Adrenal gland (tissue), 9 donors: ENCODE measurements at regions not wholly inside any gene's neighbourhood (a gene's known extent, or its start where the extent isn't known, plus 50 kb on each side); places are given as distances from the start of the nearest gene placed in this dataset.

ENCODE experiments used
- DNase-seq, 7 donors: peaks; one replicate each; pipeline ENCODE4 v3.0.0-alpha.2; 2019 to 2020
- H3K27ac ChIP-seq, 5 donors: fragments of 200-600 bp; sonication (generic) in 4 of 5; 1 replicate in 3 of 5; 2 replicates in 2 of 5; pipeline versions ENCODE4 v1.5.1 to v1.8.0; 2016 to 2020; ENCODE audit warnings: mild to moderate bottlenecking in 1 of 5
- H3K27me3 ChIP-seq: fragments of 200-600 bp; 2 replicates; pipeline ENCODE4 v1.8.0; 2021
- H3K36me3 ChIP-seq, 2 donors: fragments of 200-600 bp; replicated peaks in 1 of 2; 1 replicate in 1 of 2; 2 replicates in 1 of 2; pipeline versions ENCODE4 v1.5.1 to v1.8.0; 2018 to 2022
- H3K4me1 ChIP-seq, 2 donors: fragments of 200-600 bp; replicated peaks in 1 of 2; 1 replicate in 1 of 2; 2 replicates in 1 of 2; pipeline versions ENCODE4 v1.5.1 to v1.8.0; 2018 to 2021
- H3K4me3 ChIP-seq, 4 donors: fragments of 200-600 bp; sonication (generic) in 3 of 4; one replicate each; pipeline ENCODE4 v1.5.1; 2016 to 2018
- H3K9me3 ChIP-seq, 3 donors: fragments of 200-600 bp; sonication (generic) in 1 of 3; replicated peaks in 1 of 3; 1 replicate in 2 of 3; 2 replicates in 1 of 3; pipeline versions ENCODE4 v1.5.1 to v1.8.0; 2016 to 2021
- POLR2A ChIP-seq, 2 donors: fragments of 450-650 bp; IDR thresholded peaks; one replicate each; pipeline ENCODE4 v1.6.1; 2017; ENCODE audit warnings: antibody characterized with exemption in 2 of 2, mild to moderate bottlenecking in 2 of 2, moderate library complexity in 1 of 2
- WGBS, 4 donors: extraction: QIAGEN DNeasy Blood & Tissue Kit in 2 of 4; methylation state at CpG; one replicate each; pipeline versions ENCODE4 v1.1.5 to v1.1.7; 2013 to 2017; 5-methylcytosine and 5-hydroxymethylcytosine counted together
- intact Hi-C, 2 donors: fragments of 100-400 bp; cut with DNase I; formaldehyde crosslinking; loops; one replicate each; pipeline versions ENCODE4 v1.14.1 to v1.15.0; 2022 to 2023
- TF ChIP-seq, protein P1 (sequence below), 6 experiments: fragments of 450-650 bp in 4 of 6; fragments of 200-600 bp in 2 of 6; sonication (generic) in 1 of 6; IDR thresholded peaks; 1 replicate in 5 of 6; 2 replicates in 1 of 6; pipeline versions ENCODE4 v1.5.1 to v1.8.0; 2016 to 2021; ENCODE audit warnings: antibody characterized with exemption in 6 of 6, mild to moderate bottlenecking in 2 of 6, moderate library complexity in 1 of 6
- donor health status: healthy with polysubstance abuse.
- donor health status: Bipolar disorder and iron deficiency.
- donor health status: DM: yes; HTN: yes; CAD: no.
- donor health status: DM: no; HTN: no; CAD: no.
- donor health status: DM: no; HTN: no; CAD: no.

DNA sequence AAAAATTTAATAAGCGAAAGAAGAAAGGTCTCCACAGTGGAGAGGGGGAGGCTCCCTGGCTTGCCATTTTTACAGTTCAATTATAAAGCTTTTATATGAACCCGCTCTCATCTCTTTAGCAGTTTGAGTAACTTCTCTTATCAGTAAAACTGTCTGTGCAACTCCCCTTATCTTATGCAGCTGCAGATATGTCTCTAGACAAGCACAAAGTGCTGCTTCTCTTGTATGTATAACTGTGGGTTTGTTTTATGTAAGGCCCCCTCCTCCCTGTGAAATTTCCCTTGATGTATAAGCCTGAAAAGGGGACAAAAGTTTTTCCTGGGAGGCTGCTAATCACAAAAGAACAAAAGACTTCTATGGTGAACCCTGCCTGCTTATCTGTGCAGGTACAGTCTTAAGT, 90.2 kb upstream of the USP9Y start:
- no peak overlapping the region for H3K4me3 ChIP-seq
- H3K27ac ChIP-seq, result no peak overlapping the region
- WGBS, 4 donors, result 48 to 59% methylated on average over 2 of the region's 2 CpGs; no CpG with 5 or more reads in 2 of the 4 donors
- no peak for DNase-seq
- intact Hi-C loops, result no loop called here
- no peaks in the 10 kb centered on the region for H3K4me1 ChIP-seq
- no peak for TF ChIP-seq POLR2A (IDR thresholded peaks at IDR 0.05)
- TF ChIP-seq, protein P1, sequence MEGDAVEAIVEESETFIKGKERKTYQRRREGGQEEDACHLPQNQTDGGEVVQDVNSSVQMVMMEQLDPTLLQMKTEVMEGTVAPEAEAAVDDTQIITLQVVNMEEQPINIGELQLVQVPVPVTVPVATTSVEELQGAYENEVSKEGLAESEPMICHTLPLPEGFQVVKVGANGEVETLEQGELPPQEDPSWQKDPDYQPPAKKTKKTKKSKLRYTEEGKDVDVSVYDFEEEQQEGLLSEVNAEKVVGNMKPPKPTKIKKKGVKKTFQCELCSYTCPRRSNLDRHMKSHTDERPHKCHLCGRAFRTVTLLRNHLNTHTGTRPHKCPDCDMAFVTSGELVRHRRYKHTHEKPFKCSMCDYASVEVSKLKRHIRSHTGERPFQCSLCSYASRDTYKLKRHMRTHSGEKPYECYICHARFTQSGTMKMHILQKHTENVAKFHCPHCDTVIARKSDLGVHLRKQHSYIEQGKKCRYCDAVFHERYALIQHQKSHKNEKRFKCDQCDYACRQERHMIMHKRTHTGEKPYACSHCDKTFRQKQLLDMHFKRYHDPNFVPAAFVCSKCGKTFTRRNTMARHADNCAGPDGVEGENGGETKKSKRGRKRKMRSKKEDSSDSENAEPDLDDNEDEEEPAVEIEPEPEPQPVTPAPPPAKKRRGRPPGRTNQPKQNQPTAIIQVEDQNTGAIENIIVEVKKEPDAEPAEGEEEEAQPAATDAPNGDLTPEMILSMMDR (IDR thresholded peaks at IDR 0.05), result no peak
- H3K27me3 ChIP-seq, result no peaks in the 10 kb centered on the region
- no peaks in the 10 kb centered on the region for H3K9me3 ChIP-seq
- no peaks in the 10 kb centered on the region for H3K36me3 ChIP-seq

DNA sequence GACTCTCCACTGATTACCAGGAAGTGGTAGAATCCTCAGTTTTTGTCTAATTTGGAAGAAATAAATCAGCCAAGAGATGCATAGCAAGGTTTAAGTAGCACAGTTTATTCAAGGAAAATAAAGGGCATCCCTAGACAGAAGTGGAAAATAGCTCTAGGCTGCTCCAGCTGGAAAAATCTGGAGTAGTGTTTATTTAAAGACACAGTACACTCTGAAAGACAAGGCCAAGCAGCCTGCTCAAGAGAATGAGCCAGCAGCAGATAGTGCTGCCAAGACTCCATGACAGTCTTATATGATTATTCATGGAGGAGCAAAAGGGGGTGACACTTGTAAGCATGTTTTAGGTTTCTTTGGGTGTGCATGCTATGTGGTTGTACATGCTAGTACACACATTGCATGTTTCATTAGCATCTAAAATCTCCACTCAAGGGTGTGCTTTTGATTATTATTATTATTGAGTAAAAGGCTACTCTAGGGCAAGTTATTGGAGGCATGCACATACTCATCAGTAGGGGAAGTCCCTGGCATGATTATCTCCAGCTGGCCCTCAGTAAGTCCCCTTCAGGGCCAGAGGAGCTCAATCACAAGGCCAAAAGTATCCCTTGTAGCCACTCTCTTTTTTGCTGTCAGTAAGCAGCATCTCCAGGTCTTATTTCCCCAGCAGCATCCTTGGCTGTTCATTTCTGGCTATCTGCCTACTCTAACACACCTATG, 85.1 kb upstream of the USP9Y start:
- H3K36me3 ChIP-seq, result no peaks in the 10 kb centered on the region
- no peaks in the 10 kb centered on the region for H3K9me3 ChIP-seq
- no peak overlapping the region for H3K27ac ChIP-seq
- H3K27me3 ChIP-seq, result no peaks in the 10 kb centered on the region
- intact Hi-C loops, result no loop called here
- H3K4me3 ChIP-seq, result no peak overlapping the region
- H3K4me1 ChIP-seq, result no peaks in the 10 kb centered on the region
- DNase-seq, result no peak
- TF ChIP-seq POLR2A (IDR thresholded peaks at IDR 0.05), result no peak
- TF ChIP-seq, protein P1 (IDR thresholded peaks at IDR 0.05), result no peak

DNA sequence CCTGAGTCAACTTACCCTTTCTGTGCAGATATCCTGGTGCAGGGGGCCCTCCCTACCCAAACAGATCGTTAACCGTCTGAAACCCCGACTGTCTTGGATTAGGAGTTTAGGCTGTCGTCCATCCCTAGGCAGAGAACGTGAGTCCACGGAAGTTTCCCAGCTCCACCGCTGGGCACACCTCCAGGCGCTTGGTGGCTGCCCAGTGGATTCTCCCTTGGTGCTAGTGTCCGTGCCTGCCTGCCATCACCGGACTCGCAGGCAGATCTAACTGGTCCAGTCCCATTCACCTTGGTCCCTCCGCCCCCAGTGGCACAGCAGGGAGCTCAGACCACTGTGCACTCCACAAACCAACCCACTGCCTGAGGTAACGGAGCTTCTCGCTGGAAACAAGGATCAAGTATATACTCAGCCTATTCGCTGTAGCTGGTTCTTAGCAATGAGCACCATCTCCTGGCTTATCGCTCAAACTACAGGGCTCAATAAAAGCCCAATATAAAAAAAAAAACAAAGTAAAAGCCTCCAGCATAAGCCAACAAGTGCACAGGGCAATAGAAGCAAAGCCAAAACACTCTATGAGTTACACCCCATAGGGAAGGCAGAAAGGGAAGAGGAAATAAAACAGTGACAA, 79.5 kb upstream of the USP9Y start:
- Histone ChIP-seq H3K27ac (no peak overlapping the region), H3K27me3 (no peaks in the 10 kb centered on the region), H3K4me3 (no peak overlapping the region), H3K9me3 (no peaks in the 10 kb centered on the region), H3K4me1 (no peaks in the 10 kb centered on the region), H3K36me3 (no peaks in the 10 kb centered on the region)
- intact Hi-C loops, result no loop called here
- WGBS, 4 donors, result 0 to 44% methylated on average over 2 to 16 of the region's 16 CpGs; no CpG with 5 or more reads in 2 of the 4 donors
- DNase-seq, result peak in 2 of 7 donors; percentile 23 to 50
- TF ChIP-seq, protein P1 (IDR thresholded peaks at IDR 0.05), result peak in 2 of 6 experiments; percentile 47
- TF ChIP-seq POLR2A (IDR thresholded peaks at IDR 0.05), result no peak

- Histone ChIP-seq H3K4me3 (no peak overlapping the region), H3K27me3 (no peaks in the 10 kb centered on the region), H3K36me3 (no peaks in the 10 kb centered on the region), H3K27ac (no peak overlapping the region), H3K4me1 (no peaks in the 10 kb centered on the region), H3K9me3 (no peaks in the 10 kb centered on the region)
- intact Hi-C loops, result no loop called here
- WGBS, 4 donors, result 13 to 30% methylated on average over 1 of the region's 1 CpG; no CpG with 5 or more reads in 2 of the 4 donors
- DNase-seq, result no peak
- no peak for TF ChIP-seq POLR2A (IDR thresholded peaks at IDR 0.05)
- TF ChIP-seq, protein P1 (IDR thresholded peaks at IDR 0.05), result no peak
These were observed 77.8 kb upstream of the USP9Y start for GRCh38 chrY:12623204-12623603.
